Stimulated activated CD4-positive, alpha-beta T cell treated with anti-CD3 and anti-CD28 coated beads, TNF-alpha, amount 100 ng/mL, for 48 hours (primary cell): ENCODE measurements at regions not wholly inside any gene's neighbourhood (a gene's known extent, or its start where the extent isn't known, plus 50 kb on each side); places are given as distances from the start of the nearest gene placed in this dataset.

Source experiments
- DNase-seq, 3 donors: peaks; one replicate each; pipeline ENCODE4 v3.0.0-alpha.2; 2020; ENCODE audit warnings: low read depth in 3 of 3

DNA sequence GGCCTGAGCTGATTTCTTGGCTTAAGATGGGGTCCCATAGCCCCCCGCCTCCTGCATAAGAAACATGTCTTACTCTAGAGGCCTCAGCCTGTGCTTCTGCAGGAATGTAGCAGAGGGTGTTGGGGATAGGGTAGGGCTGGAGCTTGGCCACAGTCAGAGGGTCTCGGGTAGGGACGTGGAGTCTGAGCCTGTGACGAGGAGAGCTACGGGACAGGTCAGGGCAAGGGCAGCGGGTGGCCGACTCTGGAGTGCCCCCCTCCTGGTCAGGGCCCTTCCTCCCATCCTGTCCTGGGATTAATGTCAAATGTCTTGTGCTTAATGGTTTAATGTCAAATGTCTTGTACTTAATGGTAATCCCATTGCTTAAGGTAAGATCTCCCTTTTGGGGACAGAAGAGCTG is 130.4 kb downstream of the GLI2 start:
- DNase-seq, result no peak

DNA sequence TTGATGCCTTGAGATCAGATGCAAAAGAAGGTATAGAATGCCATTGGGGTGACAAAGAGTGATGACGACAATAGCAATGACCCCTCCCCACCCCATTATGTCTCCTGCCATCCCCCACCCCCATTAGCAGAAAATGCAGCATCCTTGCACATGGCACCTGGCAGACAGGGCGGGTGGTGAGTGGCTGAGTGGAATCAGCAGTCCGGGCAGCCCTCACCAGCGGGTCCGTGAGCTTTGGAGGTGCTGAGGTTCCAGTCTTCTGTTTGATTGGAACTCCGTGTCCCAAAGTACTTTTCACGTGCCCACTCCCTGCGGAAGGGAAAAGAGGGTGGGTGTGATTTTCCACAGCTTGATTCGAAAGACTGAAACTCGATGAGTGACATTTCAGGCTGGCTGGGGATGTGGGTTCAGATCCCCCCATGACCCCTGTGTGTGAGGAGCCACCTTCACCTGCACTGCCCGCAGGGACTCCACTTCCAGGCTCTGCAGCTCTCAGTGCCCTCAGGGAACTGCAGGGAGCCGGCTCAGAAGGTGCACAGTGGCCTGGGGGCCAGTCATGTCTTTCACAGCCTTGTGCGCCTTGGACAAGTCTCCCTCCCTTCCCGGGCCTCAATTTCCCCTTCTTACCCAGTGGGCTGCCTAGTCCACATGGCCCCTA is 130.9 kb downstream of the GLI2 start:
- no peak for DNase-seq

DNA sequence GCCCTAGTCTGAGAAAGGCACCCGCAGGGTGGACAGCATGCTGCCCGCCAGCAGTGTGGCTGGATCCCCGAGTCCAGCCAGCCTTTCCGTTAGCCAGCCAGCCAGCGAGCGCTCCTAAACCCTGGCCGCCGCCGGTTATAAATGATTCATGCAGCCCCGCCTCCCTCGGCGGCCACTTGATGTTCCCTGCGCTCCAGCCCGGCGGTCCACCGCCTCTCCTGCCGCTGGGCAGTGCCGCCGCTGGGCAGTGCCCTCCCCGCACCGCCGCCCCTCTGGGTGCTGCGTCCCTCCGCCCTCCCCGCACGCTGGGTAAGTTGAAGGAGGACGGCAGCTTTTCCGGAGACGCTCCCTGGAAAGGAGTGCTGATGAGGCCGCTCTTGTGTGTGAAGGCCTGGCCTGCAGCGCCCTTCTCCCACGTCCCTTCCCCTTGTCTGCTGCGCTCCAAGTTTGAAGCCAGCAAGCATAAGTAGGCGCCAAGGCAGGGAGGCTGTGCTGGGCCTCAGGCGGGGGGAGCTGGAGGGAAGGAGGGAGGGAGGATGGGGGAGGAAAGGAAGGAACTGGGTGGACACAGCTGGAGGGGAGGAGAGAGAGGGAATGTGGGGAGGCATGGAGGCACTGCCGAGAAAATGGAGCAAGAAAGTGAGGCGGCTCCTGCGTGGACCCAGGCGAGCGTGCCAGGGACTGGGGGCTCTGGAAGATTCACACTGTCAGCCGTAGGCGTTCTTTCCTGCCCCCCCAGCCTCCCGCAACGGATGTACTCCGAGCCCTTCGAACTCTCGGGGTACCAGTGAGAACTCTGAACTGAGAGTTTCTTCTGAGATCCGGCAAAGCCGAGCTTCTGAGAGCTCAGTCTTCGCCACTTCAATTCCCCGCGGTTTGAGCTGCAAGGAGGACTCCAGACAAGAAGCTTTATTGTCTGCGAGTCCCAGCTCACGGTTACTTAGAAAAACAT is 131.9 kb downstream of the GLI2 start:
- DNase-seq, result no peak

DNA sequence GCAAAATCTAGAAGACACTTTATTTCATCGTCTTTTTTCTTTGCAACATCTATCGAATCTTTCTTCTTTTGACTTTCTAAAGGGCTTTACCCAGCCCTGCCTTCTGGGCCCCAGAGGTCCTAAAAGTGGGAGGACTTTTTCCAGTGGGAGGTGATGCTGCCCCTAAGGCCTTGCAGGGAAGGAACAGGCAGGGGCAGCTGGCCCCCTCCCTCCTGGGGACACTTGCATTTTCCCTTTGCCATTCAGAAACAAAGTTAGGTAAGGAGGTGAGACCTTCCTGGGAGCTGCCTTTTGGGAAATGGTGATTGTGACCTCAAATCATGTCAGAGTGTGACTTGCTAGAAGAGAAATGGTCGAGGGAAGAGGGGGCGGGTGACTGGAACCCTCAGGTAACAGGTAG is 132.7 kb downstream of the GLI2 start:
- no peak for DNase-seq

DNA sequence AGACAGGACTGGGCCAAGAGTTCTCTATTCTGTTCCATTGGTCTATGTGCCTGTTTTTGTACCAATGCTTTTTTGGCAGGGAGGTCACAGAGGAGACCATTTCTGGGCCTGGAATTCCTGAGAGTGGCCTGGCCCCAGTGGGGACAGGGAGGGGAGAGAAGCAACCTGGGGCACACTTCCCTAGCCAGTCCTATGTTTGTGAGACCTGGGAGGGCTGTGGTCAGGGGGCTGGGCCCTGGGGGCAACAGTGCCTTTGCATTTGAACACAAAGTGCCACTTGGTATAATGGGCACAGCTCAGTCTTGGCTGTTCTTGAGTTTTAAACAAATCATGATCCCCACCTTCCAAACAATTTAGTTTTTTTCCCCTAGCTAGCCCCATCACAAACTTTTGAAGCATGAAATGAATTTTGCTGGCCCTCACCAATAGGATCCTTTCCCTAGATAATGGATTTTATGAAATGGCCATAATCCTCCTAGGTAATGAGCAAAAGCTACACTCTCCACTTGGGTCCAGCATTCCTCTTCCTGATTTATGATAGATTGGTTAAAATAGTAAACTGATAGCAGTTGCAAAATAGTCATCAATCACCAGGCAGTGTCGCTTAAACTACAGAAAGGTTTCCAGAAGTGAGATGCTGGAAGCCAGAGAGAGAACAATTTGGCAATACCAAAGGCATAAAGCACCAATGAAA is 133.5 kb downstream of the GLI2 start:
- no peak for DNase-seq

DNA sequence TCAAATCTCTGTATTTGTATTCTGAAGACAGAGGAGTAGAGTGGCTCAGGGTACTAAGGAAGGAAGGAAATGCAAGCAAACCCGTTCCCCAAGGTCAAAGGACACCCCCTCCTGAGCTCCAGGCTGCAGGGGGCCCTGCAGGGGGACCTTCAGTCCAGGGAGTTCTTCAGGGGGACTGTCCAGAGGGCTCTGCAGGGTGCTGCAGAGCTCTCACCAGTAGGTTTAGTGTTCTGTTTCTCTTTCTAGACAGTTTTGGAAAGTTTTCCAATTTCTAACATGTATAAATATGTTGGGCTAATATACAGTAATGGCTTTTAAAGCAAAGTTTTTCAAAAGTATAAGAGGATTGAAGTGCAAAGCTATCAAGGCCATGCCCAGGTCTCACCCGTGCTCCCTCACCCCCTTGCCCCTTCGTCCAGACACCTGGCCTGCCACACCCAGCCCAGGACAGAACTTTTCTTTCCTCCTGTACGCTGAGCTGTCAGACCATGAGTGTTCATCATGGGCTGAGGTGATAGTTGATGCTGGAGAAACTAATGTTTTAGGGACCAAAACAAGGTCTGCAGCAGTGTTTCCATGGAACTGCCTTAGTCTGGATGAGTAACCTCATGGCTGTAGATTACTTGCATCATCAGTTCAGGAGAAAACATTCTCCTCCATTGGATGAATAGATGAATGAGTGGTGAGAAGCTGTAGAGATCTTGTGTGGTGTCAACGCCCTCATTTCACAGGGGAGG is 134.2 kb downstream of the GLI2 start:
- DNase-seq, result no peak

DNA sequence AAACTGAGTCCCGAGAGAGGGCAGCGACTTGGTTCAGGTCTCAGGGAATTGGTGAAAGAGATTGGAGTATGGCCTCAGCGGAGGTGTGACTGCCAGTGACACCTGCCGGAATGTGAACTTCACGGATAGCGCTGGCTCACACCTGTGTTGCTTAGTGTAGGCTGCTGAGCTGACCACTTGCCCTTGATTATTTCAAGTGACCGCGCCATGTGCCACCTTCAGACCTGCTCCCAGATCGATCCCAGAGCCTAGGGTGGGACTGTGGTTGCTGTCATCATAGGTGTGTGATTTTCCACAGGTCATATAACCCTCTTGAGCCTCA is 134.8 kb downstream of the GLI2 start:
- DNase-seq, result no peak

DNA sequence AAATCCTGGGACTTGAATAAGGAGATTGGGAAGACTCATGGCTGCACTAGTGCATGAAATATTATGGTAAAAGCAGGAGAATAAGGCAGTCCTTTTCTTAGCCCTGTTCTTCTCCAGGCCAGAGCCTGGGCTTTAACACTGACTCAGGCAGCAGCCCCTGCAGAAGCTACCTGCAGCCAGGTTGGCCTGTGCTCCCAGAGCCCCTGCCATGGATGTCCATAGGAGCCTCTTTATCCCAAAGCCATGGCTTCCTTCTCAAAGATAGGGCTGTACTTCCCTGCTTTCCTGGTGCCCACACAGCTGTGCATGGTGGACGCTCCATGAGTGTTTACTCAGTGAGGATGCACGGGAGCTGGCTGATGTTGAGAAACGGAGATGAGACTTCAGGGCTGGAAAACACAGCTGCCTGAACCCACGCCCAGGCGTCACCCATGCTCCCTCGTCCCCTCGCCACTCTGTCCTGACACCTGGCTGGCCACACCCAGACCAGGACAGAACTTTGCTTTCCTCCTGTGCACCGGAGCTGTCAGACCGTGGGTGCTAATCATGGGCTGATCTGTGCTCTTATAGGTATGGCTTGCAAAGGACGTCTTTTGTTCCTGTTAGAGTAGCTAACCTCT is 135.5 kb downstream of the GLI2 start:
- DNase-seq, result no peak

DNA sequence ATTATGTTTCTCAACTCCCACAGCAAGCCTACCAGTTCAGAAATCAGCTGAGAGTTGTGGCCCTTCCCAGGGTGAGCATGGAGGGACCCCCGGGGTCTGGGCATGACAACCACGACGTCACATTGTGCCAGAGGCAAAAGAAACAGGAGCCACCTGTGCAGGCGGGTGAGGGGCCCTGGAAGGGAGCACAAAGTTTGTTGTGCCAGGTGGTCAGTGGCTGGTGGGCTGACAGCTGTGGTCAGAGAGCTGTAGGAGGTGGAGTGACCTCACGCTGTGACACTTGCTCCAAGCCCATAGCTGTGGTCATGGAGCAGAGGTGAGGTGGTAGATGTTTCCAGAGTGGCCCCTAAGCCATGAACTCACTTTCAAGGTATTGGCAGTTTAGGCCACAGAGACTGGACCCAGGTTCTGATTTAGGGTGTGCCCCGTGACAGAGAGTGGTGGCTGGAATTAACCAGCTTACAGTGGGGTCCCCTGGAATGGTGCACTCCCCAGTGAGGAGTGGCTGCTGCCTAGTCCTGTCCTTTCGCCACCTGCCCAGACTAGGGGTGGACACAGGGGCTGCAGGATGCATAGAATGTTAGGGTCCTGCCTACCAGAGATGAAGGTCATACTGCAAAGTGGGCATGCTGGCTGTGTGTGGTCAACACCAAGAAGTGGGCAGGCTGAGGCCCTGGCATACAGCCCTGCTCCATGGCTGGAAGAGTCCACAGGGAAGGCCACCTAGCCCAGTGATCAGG is 136.4 kb downstream of the GLI2 start:
- DNase-seq, result no peak

DNA sequence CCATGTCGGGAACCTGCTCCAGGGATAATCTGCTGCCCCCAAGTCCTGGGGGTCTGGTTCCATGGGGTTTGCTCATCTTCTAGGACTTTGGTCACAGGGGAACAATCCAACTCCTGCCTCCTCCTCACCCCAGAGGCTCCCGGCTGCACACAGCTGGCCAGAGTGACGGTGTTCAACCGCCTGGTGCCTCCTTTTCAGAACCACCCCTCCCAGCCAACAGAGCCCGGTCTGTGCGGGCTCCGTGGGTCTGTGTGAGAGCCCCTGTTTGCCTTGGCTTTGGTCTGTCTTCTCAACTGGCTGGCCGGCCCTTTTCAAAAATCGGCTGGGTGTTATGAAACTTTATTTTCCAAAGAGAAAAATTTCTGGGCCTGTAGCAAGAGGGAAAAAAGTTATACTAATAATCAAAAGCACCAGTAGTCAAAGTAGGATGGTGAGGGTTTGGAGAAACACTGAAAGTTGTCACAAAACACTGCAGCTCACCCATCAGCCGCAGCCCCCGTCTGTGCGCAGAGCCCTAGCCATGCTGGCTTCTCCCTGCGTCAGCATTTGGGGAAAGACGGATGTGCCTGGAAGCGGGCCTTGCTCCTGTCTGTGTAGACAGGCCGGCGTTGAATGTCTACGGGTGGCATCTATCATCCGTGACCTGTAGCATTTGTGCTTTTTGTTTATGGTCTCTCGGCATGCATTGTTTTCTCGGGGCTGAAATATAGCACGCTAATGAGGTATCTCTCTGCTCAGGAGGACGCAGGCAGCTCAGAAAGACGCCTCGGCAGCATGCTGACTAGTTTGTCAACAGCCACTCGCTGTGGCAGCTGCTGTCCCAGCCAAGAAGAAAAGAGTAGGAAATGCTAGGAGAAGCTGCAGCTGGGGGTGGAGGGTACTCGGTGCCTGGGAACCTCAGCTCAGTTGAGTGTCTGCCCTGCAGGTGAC is 138.6 kb downstream of the GLI2 start:
- no peak for DNase-seq

DNA sequence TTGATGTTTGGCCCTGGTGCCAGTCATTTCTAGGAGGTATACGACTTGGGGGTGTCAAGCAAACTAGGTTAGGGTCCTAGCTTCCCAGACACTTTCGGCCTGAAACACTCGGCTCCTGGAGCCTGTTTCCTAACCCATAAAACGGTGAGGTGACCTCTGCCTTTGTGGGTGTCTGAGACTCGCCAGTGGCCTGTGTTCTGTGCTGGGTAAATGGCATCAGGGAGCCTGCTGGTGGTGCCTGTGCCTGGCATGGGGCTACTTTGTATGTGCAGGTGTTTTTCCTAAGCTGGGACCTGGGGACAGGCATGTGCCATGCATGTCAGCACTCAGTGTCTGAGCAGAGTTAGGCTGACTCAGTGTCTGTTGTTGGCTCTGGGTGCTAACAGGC is 139.2 kb downstream of the GLI2 start:
- DNase-seq, result no peak

DNA sequence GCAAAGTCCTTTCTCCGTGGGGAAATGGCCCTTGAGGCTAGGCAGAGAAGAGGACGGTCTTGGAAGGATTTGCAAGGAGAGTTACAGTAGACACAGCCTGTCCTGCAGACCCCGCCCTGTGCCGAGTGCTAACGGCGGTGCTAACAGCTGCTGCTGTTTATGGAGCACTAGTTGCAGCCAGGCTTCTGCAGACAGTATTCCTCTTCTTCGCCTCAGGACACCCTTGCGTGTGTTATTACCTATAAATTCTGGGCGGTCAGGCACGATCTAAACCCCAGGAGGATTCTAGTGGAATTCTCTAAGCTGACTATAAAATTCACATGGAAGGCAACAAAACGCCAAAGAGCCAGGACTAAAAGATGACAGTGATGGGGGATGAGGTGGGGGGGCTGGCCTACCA is 139.8 kb downstream of the GLI2 start:
- no peak for DNase-seq

DNA sequence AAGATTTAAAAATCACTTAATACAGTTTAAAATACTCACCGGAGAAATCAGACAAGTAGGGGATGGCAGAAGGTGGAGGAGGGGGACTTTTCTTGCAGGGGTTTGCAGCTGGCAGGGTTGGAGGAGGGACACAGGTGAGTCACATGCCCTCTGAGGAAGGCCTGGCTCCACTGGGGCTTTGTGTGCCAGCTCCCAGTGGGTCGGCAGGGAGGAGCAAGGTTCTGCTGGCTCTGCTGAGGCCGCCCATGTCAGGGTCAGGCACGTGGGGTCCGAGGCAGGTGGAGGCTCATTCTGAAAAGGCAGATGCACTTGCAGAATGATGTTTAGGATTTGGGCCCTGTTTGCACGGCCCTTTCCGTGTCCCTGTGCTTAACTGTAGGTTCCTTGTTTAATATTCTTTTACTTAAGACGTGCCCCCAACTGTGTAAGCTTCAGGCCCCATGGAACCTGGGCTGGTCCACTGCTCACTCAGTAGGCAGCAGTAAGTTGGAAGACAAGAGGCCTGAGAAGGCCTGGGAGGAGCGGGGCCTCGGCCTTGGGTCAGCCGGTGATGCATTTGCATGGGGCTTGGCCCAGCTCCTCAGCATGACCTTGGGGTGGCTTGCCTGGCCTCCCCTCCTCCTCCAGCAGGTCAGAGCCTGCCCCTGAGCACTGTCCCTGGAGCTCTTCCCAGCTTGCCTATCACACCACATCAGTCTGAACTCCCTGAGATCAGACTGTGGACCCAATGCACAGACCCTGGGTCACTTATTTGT is 141.0 kb downstream of the GLI2 start:
- no peak for DNase-seq

DNA sequence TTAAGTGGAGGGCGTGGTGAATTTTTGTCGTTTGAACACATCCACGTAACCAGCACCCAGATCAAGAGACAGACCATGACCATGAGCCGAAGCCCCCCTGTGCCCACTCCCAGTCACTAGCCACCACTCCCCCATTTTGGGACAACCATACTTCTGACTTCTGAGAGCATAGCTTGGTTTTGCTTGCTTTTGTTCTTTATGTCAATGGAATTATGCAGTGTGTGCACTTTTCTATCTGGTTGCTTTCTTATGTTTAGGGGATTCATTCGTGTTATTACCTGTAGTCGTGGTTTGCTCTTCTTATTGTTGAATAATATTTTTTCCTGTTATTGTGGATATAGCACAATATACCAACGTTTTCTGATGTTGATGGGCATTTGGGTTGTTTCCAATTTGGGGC is 141.7 kb downstream of the GLI2 start:
- no peak for DNase-seq

DNA sequence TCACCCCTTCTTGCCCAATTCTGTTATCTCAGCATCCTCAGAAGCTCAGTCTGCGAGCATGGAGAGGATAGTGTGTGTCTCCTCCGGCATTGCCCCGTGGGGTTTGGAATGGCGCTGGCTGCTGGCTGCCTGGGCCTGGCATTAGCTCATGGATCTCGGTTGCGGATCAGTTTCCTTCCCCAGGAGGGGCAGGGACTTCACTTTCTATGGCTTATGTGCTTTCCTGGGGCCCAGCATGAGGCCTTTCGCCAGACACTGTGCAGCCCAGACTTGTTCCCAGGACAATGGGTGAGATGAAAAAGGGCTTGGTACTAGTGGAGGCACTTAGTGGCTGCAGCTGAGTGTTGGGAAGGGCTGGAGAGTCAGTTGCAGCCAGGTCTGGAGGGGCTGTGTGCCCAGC is 143.3 kb downstream of the GLI2 start:
- no peak for DNase-seq

DNA sequence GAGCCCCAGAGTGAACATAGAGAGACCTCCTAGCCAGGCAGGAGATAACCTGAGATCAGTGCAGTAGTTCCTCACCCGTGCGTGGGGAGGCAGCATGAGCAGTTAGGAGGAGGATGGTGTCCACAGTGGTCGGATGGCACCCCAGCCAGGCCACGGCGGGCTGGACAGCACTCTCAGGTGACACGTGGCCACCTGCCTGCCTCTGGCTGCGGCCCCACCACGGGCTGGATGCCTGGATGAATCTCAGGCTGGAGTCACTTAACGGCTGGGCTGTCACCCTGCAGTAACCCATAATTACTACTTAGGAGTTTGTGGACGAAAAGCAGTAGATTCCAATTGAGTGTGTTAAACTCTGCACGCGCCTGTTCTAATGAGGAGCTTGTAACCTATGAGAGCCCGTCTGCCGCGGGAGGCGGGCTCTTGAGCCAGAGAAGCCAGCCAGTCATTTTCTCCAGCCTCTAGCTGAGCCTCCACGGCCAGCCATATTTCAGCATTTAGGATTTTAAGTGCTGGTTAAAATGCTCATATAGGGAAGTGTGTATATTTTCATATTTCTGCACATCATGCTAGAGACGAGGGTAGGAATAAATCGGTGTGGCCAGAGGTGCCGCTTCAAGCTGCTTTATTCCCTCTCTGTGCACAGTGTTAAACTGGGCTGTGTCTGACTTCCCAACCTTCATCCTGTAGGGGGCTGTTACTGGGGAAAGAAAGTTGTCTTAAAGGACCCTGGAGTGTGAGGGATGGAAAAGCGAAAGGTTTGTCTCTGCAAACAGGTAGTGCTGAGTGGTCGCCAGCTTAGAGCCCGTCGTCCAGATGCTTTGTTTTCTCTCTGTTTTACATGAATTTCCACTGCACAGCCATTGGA is 144.0 kb downstream of the GLI2 start:
- no peak for DNase-seq

DNA sequence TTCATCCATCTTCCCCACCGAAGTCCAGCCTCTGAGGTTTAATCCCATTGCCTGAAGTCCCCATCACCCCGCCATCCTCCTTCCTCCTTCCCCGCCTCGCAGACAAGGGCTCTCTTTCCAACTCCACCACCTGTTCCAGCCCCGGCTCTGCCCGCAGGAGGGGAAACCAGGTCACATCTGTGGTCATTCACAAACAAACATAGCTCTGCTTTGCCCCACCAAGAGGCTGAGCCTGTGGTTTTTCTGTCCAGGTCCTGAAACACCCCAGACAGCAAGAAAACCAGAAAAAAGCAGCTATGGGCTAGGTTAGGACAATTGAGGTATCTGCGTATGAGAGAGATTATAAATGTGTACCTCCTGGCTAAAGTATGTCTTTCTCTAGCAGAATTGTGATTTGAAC is 144.7 kb downstream of the GLI2 start:
- DNase-seq, result no peak
